Endothelial cell of umbilical vein (primary cell): ENCODE measurements at regions not wholly inside any gene's neighbourhood (a gene's known extent, or its start where the extent isn't known, plus 50 kb on each side); places are given as distances from the start of the nearest gene placed in this dataset.

Experiments
- BruUV-seq: library from RNA; stranded (reverse); fragments of 400-500 nt; replicated peaks from 2 replicates; lab custom pipeline; 2021; lab: Mats Ljungman, UMichigan
- CTCF ChIA-PET: fragments of 300-600, 350-600 bp; sonication (Branson Sonifier 250); formaldehyde crosslinking; loops from one replicate; lab custom pipeline; 2021; ENCODE audit warnings: antibody characterized with exemption, inconsistent platforms; lab: Charles Lee
- POLR2A ChIA-PET: fragments of 300-600, 350-600 bp; sonication (Branson Sonifier 250); formaldehyde crosslinking; loops from one replicate; lab custom pipeline; 2021; ENCODE audit warnings: antibody characterized with exemption, inconsistent platforms; lab: Charles Lee
- DNase-seq: peaks from one replicate; pipeline ENCODE4 v3.0.0-alpha.2; 2011; ENCODE audit warnings: low read depth, low spot score
- FAIRE-seq: peaks from 2 replicates; lab custom pipeline; 2011; peaks lifted over from hg19 to GRCh38; lab: Jason Lieb, UNC
- H2AFZ ChIP-seq: 2 replicates; pipeline ENCODE4 v1.6.0; 2012; ENCODE audit warnings: low read depth, low read length, control low read depth, inconsistent platforms
- H3K27ac ChIP-seq: 2 replicates; pipeline ENCODE4 v1.5.1; 2011; ENCODE audit warnings: low read depth, mild to moderate bottlenecking, control low read depth, low read length, moderate library complexity; ENCODE audit not compliant: insufficient read depth
- H3K27me3 ChIP-seq, 2 experiments: 2 replicates each; pipeline versions ENCODE4 v1.6.0 to v1.6.1; 2011; ENCODE audit warnings: low read length in 2 of 2, mixed read lengths in 1 of 2; ENCODE audit not compliant: control insufficient read depth in 2 of 2, insufficient read depth in 2 of 2
- H3K36me3 ChIP-seq, 2 experiments: 2 replicates in 1 of 2; 3 replicates in 1 of 2; pipeline ENCODE4 v1.5.1; 2011; ENCODE audit warnings: low read length in 2 of 2, mild to moderate bottlenecking in 1 of 2, moderate library complexity in 1 of 2; ENCODE audit not compliant: control insufficient read depth in 2 of 2, insufficient read depth in 2 of 2; ENCODE audit errors: extremely low read depth in 1 of 2
- H3K4me1 ChIP-seq: 3 replicates; pipeline ENCODE4 v1.5.1; 2011; ENCODE audit warnings: mild to moderate bottlenecking, low read length; ENCODE audit not compliant: control insufficient read depth, insufficient read depth; ENCODE audit errors: extremely low read depth
- H3K4me2 ChIP-seq: 2 replicates; pipeline ENCODE4 v1.6.1; 2011; ENCODE audit warnings: low read length, control low read depth, mixed read lengths; ENCODE audit not compliant: insufficient read depth
- H3K4me3 ChIP-seq, 3 experiments: fragments of 200-600 bp in 1 of 3; sonication (generic), shearing (Covaris generic) in 1 of 3; replicated peaks in 1 of 3; 2 replicates each; pipeline ENCODE4 v1.5.1; 2011 to 2016; ENCODE audit warnings: control low read depth in 3 of 3, low read length in 3 of 3, mild to moderate bottlenecking in 2 of 3, inconsistent platforms in 1 of 3, low read depth in 1 of 3, moderate library complexity in 1 of 3; ENCODE audit not compliant: insufficient read depth in 1 of 3
- H3K79me2 ChIP-seq: 2 replicates; pipeline ENCODE4 v1.6.0; 2012; ENCODE audit warnings: low read length, inconsistent platforms; ENCODE audit not compliant: control insufficient read depth, insufficient read depth
- H3K9ac ChIP-seq: replicated peaks from 2 replicates; pipeline ENCODE3; 2011; ENCODE audit warnings: low read length, control low read depth; ENCODE audit not compliant: insufficient read depth; ENCODE audit errors: extremely low read depth
- H3K9me1 ChIP-seq: replicated peaks from 3 replicates; pipeline ENCODE4 v1.6.0; 2011; ENCODE audit warnings: mild to moderate bottlenecking, low read length; ENCODE audit not compliant: control insufficient read depth, insufficient read depth; ENCODE audit errors: extremely low read depth
- H3K9me3 ChIP-seq: replicated peaks from 2 replicates; pipeline ENCODE4 v1.5.1; 2012; ENCODE audit warnings: low read length, inconsistent platforms; ENCODE audit not compliant: control insufficient read depth, insufficient read depth
- H4K20me1 ChIP-seq: replicated peaks from 2 replicates; pipeline ENCODE3; 2011; ENCODE audit warnings: mild to moderate bottlenecking, low read length; ENCODE audit not compliant: control insufficient read depth, insufficient read depth; ENCODE audit errors: extremely low read depth
- CTCF ChIP-seq, 2 donors: IDR thresholded peaks; 1 replicate in 1 of 2; 2 replicates in 1 of 2; pipeline ENCODE4 v1.5.1; 2011; ENCODE audit warnings: low read length in 2 of 2, mild to moderate bottlenecking in 2 of 2, moderate library complexity in 2 of 2, control low read depth in 1 of 2, inconsistent platforms in 1 of 2, low read depth in 1 of 2; ENCODE audit not compliant: insufficient read depth in 1 of 2; ENCODE audit errors: extremely low read depth in 1 of 2
- MAX ChIP-seq: IDR thresholded peaks from 2 replicates; pipeline ENCODE4 v1.6.1; 2011; ENCODE audit not compliant: insufficient read depth, insufficient read length
- MYC ChIP-seq: IDR thresholded peaks from one replicate; pipeline ENCODE4 v1.6.1; 2011; ENCODE audit warnings: mild to moderate bottlenecking, low read depth, low read length
- POLR2A ChIP-seq: IDR thresholded peaks from 2 replicates; pipeline ENCODE4 v1.6.1; 2012; ENCODE audit warnings: low read depth, mild to moderate bottlenecking, control low read depth, low read length
- dilution Hi-C: fragments of 300-500 bp; cut with MboI; formaldehyde crosslinking; loops from one replicate; pipeline ENCODE4 v1.15.0; 2019; ENCODE audit warnings: low sequenced_read_pairs; ENCODE audit not compliant: extremely low pct_ligation_motif_present
- intact Hi-C: fragments of 100-400 bp; cut with micrococcal nuclease; formaldehyde crosslinking; loops from one replicate; pipeline ENCODE4 v1.10.0; 2022

- dilution Hi-C loops (no loop called here), intact Hi-C loops (no loop called here)
- H3K27ac ChIP-seq, result no peak overlapping the region
- H4K20me1 ChIP-seq, result no peaks in the 10 kb centered on the region
- no peak overlapping the region for H2AFZ ChIP-seq
- no peak overlapping the region for H3K9ac ChIP-seq
- no peaks in the 10 kb centered on the region for H3K27me3 ChIP-seq
- no peaks in the 10 kb centered on the region for H3K36me3 ChIP-seq
- BruUV-seq, result no TSS peak
- no peaks in the 10 kb centered on the region for H3K9me3 ChIP-seq
- FAIRE-seq (no peak), DNase-seq (no peak)
- H3K9me1 ChIP-seq, result no peaks in the 10 kb centered on the region
- no peak overlapping the region for H3K4me3 ChIP-seq
- TF ChIP-seq POLR2A (no peak), MAX (no peak), CTCF (IDR thresholded peaks at IDR 0.05; ENCODE audit: extremely low read depth in 1 of 2, insufficient read depth in 1 of 2, low read depth in 1 of 2, low read length in 2 of 2) (no peak), MYC (no peak)
- H3K79me2 ChIP-seq, result no peaks in the 10 kb centered on the region
- H3K4me1 ChIP-seq, result no peaks in the 10 kb centered on the region
- ChIA-PET CTCF (no interaction called here), POLR2A (interaction anchor here (1.0 kb wide), 1 partner anchor 17 kb away, joined by 4 read pairs; no protein-coding TSS in a partner anchor)
- H3K4me2 ChIP-seq, result no peak overlapping the region
These were observed 256.8 kb upstream of the ARSJ start for GRCh38 chr4:114236171-114236769.

- POLR2A ChIA-PET, result no interaction called here
- Histone ChIP-seq H4K20me1 (no peaks in the 10 kb centered on the region), H3K4me1 (no peaks in the 10 kb centered on the region), H3K4me2 (no peak overlapping the region), H3K9ac (no peak overlapping the region), H3K36me3 (no peaks in the 10 kb centered on the region), H3K9me3 (no peaks in the 10 kb centered on the region), H3K27me3 (no peaks in the 10 kb centered on the region), H3K79me2 (no peaks in the 10 kb centered on the region), H3K27ac (no peak overlapping the region), H2AFZ (no peak overlapping the region), H3K4me3 (no peak overlapping the region), H3K9me1 (no peaks in the 10 kb centered on the region)
- FAIRE-seq, result no peak
- intact Hi-C loops (no loop called here), dilution Hi-C loops (no loop called here)
- CTCF ChIA-PET, result no interaction called here
- no TSS peak for BruUV-seq
- no peak for TF ChIP-seq MAX
- no peak for TF ChIP-seq POLR2A
- no peak for DNase-seq
These were observed 258.6 kb upstream of the ARSJ start for GRCh38 chr4:114237997-114238396.
